ENCODE measurements at regions not wholly inside any gene's neighbourhood (a gene's known extent, or its start where the extent isn't known, plus 50 kb on each side); places are given as distances from the start of the nearest gene placed in this dataset.

GRCh38 chr1:88376421-88376820 lies 307.7 kb upstream of the PKN2 start (continued):
- TF ChIP-seq FOXP1 (CRISPR knock-in tag; IDR thresholded peaks at IDR 0.05; ENCODE audit: borderline replicate concordance): no peak

GRCh38 chr1:88378560-88378959 lies 305.5 kb upstream of the PKN2 start:
- Mint-ChIP-seq H3K27ac (no peak overlapping the region), H3K4me1 (no peaks in the 10 kb centered on the region), H3K4me3 (no peak overlapping the region), H3K36me3 (no peaks in the 10 kb centered on the region), H3K27me3 (ENCODE audit: low read depth) (no peaks in the 10 kb centered on the region), H3K9me3 (no peaks in the 10 kb centered on the region)
- DNase-seq (ENCODE audit: low spot score) (no peak), ATAC-seq (no peak)
- POLR2A ChIA-PET: no interaction called here
- TF ChIP-seq SMAD3 (CRISPR knock-in tag; IDR thresholded peaks at IDR 0.05; ENCODE audit: borderline replicate concordance) (no peak), RORB (CRISPR knock-in tag; IDR thresholded peaks at IDR 0.05) (no peak), PRDM15 (CRISPR knock-in tag; IDR thresholded peaks at IDR 0.05) (no peak), ATF6 (CRISPR knock-in tag; IDR thresholded peaks at IDR 0.05) (no peak), CBFB (CRISPR knock-in tag; IDR thresholded peaks at IDR 0.05; ENCODE audit: low read depth) (no peak), ZNF512 (CRISPR knock-in tag; IDR thresholded peaks at IDR 0.05; ENCODE audit: borderline replicate concordance) (no peak), FOXP1 (CRISPR knock-in tag; IDR thresholded peaks at IDR 0.05; ENCODE audit: borderline replicate concordance) (no peak), ZMAT4 (CRISPR knock-in tag; IDR thresholded peaks at IDR 0.05) (no peak), ZBTB43 (CRISPR knock-in tag; IDR thresholded peaks at IDR 0.05) (no peak), NR3C1 (CRISPR knock-in tag; conservative IDR thresholded peaks at IDR 0.05; ENCODE audit: low read depth) (no peak), SMAD4 (CRISPR knock-in tag; IDR thresholded peaks at IDR 0.05) (no peak), ZNF425 (CRISPR knock-in tag; conservative IDR thresholded peaks at IDR 0.05) (no peak)
- CTCF ChIA-PET: no interaction called here
